HG03064 (cell line): ENCODE measurements at regions not wholly inside any gene's neighbourhood (a gene's known extent, or its start where the extent isn't known, plus 50 kb on each side); places are given as distances from the start of the nearest gene placed in this dataset.

ENCODE experiments used
- ATAC-seq: cut with Tn5 transposase; IDR thresholded peaks from one replicate; pipeline ENCODE4 v1.9.1; 2021; ENCODE audit warnings: low read depth; ENCODE audit not compliant: unreplicated experiment

DNA sequence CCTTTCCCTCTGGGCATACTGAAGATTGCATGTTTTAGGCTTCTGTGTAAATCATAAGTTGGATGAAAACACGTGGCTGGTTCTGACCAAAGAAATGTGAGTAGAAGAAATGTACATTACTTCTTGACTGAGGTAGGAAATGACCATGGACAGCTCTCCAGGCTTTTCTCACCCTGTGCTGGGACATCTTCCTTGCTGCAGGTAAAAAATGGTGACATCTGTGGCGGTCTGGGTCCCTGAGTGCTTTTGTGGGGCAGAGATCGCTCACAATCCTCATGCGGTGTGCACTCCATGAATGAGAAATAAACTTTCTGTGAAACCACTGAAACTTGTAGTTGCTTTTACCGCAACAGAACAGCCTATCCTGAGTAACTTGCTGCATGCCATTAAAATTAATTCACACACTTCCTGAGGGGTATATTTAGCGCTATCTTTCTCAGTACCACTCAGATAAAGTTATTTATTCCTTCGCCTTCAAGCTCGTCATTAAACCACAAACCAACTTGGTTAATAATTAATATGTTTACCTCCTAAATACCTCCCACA, 730.4 kb downstream of the EFNA5 start:
- no peak for ATAC-seq

DNA sequence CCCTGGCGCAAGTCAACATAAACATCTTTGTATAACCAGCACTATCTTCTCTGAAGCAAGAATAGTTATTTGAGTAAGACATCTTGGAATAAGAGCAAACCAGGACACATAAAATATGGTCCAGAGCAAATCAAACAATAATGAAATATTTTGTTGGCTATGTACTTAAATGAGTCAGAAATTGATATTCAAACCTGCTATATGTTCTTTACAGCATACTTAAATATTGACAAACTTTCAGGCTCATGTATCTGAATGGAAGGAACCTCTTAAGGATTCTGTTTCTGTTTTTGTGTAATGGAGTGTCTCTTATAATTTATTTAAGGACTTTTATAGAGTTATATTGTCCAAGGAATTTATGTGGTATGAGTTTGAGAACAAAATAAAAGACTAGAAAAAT, 747.3 kb downstream of the EFNA5 start:
- ATAC-seq: no peak

DNA sequence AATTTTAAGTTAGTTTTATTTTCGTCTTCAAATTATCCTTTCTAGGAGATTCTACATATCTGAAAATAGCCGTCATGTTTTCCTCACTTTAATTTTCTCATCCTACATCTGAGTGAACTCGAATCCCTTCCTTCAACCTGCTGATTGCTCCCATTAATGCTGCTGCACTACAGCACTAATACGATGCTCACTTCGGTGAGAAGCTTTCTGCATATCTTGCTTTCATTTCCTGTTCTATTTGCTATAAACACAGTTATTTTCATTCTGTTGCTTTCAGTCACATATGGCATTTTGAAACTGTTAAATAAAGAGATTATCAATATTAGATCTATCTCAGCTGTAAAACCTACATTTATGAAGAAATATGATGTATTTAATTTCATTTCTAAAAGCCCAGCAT, 749.2 kb downstream of the EFNA5 start:
- no peak for ATAC-seq

DNA sequence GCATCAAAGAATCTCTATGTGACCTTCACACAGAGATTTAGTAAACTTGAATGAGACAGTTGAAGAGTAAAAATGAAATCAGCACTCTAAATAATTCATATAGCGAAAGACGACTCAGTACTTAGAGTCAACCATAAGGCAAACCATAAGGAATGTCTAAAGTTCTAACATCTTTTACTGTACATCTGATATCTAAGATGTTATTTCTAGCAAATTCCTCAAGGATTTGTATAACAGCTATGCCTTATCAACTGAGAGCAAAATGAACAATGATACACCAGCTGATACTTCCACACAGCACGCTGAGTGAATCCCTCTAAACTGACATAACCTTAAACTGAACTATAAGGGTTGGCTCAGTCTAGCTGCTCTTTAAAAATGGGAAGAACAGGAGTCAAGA, 760.3 kb downstream of the EFNA5 start:
- ATAC-seq: no peak

DNA sequence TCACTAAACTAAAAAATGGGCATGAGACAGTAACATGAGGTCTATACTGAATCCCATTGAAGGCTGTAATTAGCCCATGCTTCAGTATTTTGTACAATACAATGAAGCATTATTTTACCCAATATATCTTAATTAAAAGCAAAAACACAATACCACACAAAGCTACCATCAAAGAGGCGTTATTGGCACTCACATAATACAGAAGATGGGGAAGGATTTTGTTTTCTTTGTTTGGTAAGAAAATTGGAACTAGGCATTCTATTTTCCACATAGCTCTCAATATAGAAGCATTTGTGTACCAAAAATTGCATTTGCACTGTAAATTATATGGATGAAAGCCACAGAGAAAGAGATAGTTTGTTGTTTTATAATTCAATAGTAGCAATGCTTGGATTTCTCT, 761.0 kb downstream of the EFNA5 start:
- ATAC-seq: no peak

DNA sequence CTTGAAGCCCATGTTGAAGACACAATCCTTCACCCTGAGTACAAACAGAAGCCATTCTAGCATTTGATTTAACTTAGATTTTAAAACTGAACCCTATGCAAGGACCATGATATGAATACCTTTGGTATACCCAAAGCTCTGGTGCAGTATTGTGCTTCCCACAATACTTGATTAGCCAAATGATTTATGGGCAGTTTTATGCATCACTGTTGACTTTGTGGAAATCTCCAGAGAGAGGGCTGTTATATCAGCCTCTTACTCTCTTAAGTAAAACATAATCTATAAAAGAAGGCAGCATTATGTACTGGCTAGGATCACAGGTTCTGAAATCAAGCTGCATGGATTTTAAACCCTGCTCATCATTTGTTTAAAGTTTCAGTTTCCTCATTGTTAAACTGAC, 762.8 kb downstream of the EFNA5 start:
- ATAC-seq: no peak

DNA sequence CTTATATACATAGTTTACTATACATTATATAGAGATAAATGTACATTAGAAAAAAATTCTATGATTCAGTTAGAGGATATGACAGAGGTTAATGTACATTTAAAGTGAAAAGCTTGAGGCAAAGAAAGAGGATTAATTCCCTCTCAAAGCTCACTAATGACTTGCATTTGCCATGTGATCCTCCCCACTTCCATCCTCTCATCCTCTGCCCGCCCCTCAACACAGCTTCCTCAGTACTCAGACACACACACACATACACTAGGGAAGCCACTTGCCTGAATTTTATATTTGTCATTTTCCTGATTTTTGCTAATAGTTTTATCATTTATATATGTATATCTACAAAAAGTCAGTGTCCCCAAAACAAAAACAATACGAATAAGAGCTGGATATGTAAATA, 764.5 kb downstream of the EFNA5 start:
- ATAC-seq: no peak

DNA sequence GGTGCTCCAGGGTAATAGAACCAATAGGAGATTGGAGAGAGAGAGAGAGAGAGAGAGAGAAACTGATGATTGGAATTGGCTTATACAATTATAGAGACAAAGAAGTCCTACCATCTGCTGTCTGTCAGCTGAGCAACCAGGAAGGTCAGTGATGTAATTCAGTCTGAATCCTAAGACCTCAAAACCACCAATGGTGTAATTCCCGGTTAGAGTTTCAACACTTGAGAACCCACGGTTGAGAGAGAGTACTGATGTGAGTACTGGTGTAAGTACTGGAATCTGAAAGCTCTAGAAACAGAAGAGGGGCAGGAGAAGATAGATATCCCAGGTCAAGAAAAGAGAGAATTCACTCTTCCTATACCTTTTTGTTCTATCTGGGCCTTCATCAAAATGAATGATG, 775.8 kb downstream of the EFNA5 start:
- no peak for ATAC-seq

DNA sequence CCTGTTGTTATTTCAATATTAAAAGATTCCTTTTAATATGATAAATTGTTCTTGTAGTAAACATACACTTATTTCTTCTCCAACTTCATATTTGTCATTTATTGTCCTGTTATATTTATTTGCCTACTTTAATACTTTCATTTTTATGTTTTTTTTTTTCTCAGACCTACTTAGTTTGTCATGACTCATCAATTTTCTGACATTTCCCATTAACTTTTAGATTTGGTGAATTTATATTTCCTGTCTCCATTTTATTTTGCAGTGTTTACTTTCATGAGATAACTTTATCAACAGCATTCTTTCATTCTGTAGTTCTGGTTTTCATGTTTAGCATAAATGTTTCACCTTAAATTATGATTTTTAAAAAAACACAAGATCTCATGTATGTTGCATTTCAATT, 788.7 kb downstream of the EFNA5 start:
- no peak for ATAC-seq

DNA sequence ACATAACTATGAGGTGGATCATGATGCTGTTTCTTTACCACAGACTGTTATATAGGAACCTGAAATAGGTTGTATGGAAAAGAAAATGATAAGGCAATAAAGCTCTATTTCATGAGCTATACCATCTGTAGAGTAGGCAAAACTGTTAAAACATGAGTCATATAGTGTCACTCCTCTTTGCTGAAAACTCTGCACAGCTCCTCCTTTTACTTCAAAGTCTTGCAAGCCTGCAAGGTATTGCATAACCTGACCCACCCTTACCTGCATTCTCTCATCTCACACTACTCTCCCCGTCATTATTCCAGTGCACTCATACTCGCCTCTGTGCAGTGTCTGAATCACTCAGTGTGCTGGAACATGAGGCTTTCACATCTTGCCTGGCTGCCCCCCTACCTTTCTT, 790.1 kb downstream of the EFNA5 start:
- ATAC-seq: no peak

DNA sequence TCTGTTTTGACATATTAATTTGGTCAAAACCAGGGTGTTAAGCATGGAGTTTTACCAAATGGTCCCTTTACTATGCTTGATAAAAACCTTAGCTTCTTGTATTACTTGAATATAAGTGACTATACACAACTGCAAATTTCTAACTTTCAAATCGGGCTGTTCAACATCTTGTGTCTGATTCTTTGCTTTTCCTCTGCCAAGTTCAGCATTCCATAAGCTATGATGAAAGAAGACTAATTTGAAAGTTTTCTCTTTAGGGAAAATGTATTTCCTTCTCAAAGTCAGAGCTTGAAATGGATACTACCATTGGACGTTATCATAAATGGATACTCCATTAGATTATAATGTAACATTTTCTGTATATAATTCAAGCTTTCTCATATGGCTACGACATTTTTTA, 792.9 kb downstream of the EFNA5 start:
- no peak for ATAC-seq

DNA sequence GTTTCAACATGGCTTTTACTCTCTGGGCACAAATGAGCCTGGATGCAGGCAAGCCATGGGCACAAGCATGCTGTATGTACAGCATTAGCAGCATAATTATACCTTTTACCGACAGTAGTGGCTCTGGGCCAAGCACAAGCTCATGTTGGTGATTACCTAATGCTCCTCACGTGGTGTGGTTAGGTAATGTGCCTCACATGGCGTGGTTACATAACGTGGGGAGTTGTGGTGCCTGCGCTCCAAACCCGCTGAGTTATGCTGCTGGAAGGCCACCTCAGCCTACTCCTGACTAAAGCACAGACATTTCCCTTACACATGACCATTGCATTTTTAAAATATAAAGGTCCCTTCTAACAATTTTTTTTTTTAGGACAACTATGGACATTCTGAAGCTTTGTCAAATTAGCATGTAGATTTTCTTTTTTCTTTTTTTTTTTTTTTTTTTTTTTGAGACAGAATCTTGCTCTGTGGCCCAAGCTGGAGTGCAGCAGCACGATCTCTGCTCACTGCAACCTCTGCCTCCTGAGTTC, 794.0 kb downstream of the EFNA5 start:
- ATAC-seq: no peak

DNA sequence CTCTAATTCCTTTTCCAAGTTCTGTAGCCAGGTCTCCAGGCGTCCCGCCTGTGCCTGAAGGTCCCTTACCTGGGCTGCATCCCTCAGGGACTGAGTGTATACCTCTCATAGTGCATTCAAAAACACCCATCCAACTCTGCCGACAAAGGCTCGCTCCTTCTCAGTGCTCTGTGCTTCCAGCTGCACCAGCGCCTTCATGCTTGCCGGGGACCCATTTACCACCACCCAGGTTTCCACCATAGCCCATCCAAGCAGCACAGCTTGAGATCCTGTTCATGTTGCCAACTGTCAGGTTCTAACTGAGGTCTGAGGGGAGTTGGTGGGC, 794.5 kb downstream of the EFNA5 start:
- no peak for ATAC-seq

DNA sequence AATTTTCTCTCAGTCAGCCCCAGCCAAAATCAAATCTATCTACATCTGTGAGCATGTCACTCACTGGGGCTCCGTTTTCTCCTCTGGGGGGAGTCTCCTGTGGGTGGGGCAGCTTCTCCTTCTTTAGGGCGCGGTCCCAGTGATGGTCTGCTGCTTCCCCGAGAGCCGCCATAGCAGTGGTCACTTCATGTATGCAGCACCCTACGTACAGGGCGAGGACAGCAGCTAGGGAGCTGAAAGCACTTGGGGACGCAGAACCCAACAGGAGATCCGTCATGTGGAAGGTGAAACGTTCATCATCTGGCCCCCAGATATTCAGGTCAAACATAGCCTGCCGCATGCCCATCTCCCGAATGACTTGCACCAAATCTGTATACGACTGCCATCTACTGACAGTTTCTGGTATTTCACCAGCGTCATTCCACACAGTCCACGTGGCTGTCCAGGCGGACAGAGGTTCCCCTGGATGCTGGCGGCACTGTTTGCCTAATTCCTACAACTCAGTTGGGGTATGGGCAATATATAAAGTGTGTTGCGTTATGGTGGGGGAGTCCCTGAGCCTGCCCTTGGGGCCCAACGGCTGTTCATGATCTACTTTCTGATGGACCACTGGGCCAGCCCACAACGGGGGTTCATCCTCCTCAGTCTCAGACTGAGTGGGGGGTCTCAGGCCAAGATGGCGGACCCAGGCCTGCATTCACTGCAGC, 795.0 kb downstream of the EFNA5 start:
- no peak for ATAC-seq

DNA sequence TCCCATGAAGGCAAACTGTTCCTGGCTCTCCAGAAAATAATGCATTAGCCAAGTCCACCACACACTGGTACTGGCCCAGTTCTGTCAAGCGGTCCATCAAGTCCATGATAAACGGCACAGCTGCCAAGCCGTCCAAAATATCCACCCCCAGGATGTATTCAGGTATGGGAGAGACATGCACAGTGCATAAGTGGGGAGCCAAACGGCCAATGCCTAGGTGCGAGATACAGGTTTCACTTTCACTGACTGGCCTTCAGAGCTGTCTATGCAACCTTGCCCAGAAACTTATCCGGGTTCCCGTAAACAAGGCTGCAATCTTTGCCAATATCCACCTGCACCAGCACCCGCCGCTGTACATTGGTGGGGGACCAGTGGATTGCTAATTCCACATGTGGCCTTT, 795.8 kb downstream of the EFNA5 start:
- ATAC-seq: no peak

DNA sequence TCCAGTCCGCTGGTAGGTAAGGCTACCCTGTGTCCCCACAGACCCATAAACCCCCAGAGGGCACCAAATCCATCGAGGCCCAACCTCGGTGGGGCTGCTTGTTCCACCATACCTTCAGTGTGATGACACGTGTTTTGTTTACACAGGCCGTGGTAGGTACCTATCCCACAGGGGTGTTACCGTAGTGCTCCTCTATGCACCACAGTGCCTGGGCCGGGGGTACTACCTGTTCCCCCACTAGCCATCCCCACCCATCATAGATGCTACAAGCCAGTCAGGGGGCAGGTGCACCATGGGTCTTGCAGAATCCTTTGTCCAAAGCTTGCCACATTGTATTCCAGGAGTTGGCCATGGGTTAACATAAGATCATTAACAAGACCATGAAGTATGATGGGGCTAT, 796.2 kb downstream of the EFNA5 start:
- no peak for ATAC-seq

DNA sequence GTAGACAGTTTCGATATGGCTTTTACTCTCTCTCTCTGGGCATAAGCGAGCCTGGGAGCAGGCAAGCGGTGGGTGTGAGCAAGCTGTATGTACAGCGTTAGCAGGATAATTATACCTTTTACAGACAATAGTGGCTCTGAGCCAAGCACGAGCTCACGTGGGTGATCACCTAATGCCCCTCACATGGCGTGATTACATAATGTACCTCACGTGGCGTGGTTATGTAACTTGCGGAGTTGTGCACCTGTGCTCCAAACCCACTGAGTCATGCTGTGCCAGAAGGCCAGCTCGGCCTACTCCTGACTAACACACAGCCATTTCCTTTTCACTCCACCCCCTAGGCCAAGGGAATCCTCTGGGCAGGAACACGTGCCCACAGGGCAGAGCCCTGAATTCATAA, 797.2 kb downstream of the EFNA5 start:
- no peak for ATAC-seq

DNA sequence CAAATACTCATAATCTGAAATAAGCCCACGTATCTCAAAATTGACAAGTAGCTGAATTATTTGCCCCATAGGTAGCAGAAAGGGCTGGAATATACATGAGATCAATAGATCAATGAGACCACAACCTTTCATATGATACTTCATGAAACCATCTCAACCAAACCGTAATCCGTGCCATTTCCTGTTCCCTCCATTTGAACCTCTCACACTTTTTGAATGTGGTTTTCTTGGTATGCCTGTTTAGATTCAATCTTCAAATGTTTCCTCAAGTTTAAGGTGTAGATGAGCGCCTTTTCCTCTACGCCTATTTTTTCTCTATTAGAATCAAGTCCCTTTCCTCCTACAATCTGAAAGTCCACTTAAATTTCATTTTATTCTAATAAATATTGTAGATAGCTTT, 805.5 kb downstream of the EFNA5 start:
- ATAC-seq: no peak

DNA sequence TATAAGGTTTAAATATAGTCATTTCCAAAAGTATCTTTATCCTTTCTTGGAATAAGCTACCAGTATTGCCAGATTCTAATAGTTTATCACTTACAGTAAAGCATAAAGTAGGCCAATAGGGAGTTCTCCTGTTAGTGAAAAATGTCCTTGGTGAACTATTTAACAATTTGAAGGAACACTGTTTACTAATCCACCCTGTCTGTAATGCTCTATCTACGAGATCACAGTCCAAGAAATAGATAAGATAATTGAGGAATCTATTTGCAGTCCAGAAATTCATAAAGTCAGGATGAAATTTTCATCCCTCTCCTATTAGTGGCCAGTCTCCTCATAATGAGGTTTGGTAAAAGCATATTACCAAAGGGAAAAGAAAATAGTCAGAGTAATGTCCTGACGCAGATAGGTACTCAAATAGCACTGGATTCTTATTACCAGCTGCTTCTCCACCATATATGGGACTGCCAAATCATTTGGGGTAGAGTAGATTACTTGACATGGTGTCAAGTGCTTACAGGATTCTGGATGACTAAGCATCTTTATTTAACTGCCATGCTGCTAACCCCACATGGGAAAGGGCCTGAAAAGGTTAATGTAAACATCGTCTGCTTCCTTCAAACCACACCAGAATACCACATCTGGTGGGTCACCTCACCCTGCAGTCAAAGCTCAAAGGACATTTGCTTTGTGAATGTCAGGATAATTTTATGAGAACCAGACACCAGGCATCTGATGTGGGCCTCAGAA, 808.1 kb downstream of the EFNA5 start:
- ATAC-seq: no peak

DNA sequence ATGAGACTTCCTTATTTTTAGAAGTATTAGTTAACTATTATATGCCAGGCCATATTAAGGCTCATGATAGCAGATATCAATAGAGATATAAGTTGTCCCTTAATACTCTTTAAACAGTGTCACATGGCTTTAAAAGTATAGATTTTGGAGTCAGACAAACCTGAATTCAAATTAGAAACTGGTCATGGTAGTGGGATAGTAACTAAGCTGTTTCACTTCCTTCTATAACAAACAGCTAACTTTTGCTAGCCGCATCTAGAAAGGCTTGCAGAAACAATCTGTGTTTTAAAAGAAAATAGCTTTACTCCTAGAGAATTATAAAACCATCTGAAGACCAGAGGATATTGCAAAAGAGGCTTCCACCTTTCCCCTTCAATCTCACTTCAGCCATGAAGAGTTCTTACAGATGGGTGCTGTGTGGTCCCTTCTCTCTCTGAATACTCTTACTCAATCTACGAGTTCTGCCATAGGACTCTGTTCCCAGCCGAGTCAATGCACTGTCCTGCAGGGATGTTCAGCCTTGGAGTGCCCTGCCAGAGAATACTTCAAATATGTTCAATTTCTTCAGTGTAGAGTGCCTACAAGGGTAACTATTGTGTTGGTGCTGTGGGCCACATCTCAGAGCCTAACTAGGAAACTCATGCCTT, 810.2 kb downstream of the EFNA5 start:
- ATAC-seq: no peak

DNA sequence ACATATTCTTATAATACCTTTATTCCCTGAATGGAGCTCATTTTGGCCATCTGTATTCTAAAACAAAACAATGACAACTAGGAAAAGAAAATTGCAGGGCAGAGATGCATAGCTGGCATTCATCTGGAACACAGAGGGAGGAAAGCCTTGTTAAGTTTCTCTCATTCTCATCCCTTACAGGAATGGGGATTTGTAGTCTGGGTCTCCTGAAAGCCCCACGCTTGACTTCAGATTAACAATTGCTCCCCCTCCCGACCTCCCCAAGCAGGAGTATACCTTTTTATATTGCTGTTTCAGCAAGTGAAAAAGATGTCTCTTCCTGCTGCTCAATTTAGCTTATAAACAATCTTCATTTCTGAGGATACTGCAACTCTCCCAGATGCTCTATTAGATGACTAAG, 812.1 kb downstream of the EFNA5 start:
- ATAC-seq: no peak

DNA sequence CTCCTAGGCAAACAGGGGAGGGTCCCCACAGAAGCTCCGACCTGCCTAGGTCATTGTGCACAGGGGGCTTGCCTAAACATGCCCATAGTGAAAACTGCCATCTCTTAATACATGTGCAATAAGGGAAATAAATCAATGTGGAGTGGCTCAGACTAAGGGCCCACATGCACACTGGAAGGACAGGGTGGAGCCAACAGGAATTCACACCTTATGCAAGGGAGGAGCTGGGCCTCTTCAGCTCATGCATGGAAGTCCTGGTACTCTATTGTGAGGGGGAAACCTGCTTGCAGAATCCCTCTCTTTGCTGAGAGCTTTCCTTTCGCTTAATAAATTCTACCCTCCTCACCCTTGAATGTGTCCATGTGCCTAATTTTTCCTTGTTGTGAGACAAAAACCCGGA, 815.8 kb downstream of the EFNA5 start:
- no peak for ATAC-seq
